ENCODE measurements at regions not wholly inside any gene's neighbourhood (a gene's known extent, or its start where the extent isn't known, plus 50 kb on each side); places are given as distances from the start of the nearest gene placed in this dataset.
"Not testable (repeated sequence)": the region's sequence is repeated elsewhere in the genome, so short reads cannot be mapped to it uniquely, and the experiment has no call there.

DNA sequence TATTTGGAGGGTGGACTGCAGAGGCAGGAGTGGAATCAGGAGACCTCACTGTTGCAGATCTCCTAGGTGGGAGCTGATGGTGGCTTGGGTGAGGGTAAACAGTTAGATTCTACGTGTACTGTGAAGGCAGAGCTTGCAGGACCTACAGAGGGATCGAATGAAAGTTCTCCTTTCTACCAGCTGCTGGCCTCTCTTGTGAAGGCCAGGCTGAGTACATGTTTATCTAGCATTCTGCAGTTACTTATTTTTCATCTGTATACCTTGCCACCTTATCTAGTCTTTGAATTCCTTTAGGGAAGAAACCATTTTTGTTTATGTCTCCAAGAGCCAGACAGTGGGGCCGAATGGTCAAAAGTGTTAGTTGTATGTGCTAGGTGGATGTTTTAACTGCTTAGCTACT, 57.6 kb downstream of the PTTG1 start:
- no peak for DNase-seq (ENCODE audit: low read depth, low spot score)

DNA sequence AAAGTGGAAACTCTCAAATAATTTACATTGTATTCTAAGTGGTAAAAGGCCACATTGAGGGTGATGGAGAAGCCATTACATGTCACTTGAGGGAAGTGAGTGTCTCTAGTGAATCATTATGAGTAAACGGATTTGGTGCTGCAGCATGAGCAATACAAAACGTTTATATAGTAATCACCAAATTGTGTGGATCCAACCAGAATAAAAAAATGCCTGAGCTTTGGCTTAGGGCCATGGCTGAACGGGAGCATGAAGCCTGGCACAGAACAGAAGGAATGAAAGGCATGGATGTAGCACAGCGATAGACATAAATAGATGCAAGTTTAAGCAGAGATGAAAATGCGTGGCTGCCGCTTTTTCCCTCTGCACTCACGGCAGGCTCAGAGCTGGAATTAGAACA, 58.3 kb downstream of the PTTG1 start:
- DNase-seq (ENCODE audit: low read depth, low spot score) = no peak

DNA sequence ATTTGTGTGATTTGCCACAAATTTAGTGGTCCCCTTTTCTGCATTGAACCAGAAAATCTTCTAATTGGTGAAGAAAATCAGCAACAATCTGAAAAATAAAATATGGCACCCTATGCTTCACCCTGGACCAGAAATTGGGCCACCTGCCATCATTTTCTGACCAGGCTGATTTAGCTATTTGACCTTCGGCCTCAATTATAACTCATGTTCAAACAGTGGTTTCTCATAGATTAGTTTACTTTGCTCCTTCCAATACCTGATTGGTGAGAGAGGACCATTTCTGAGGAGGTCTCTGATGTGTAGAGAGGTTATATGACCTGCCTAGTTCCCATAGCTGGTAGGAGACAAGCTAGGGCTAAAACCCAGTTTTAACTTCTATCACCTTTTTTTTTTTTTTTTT, 59.0 kb downstream of the PTTG1 start:
- no peak for DNase-seq (ENCODE audit: low read depth, low spot score)

DNA sequence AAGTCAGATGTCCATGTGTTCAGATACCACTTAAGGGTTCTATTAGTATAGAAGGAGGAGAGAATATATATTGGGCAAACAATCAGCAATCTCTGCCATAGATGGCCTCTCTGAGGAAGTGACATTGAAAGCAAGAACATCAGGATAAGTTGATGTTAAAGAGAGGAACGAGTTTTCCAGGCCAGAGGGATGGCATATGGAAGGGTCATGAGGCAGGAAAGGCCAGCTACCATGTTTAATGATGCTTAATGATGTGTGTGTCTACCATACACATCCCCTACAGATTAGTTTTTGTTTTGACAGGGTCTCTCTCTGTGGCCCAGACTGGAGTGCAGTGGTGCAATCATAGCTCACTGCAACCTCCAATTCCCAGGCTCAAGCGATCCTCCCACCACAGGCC, 63.0 kb downstream of the PTTG1 start:
- no peak for DNase-seq (ENCODE audit: low read depth, low spot score)

DNA sequence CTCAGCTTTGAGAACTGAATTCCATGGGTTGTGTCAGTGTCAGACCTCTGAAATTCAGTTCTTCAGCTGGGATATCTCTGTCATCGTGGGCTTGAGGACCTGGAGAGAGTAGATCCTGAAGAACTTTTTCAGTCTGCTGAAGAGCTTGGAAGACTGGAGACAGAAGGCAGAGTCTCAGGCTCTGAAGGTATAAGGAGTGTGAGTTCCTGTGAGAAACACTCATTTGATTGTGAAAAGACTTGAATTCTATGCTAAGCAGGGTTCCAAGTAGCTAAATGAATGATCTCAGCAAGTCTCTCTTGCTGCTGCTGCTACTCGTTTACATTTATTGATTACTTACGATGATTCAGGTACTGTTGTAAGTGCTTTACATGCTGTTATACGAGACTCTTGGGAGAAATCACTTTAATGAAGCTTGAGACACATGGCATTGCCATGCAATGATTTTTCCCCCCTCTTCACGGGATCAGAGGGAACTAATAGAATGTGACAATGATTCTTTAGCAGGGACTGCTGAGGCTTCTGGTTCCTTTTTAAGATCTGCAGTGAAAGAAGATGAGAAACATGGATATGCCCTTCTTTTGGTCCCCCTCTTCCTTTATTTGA, 63.8 kb downstream of the PTTG1 start:
- no peak for DNase-seq (ENCODE audit: low read depth, low spot score)

DNA sequence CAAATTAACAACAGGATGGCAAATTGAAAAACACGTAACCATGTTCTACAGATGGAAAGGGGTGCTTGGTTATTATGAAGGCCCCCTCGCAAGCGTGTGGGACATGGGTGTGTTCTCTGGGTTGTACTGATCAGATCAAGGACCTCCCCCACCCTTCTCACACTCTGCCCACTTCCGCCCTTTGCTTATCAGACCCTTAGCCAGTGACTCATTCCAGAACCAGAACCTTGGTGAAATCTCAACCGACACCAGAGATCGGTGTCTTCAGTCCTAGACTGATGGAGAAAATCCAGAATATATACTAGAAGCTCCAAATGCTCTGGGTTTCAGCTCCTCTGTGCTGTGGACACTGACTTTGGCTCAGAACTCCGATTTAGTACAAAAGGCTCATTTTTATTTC, 64.9 kb downstream of the PTTG1 start:
- no peak for DNase-seq (ENCODE audit: low read depth, low spot score)

DNA sequence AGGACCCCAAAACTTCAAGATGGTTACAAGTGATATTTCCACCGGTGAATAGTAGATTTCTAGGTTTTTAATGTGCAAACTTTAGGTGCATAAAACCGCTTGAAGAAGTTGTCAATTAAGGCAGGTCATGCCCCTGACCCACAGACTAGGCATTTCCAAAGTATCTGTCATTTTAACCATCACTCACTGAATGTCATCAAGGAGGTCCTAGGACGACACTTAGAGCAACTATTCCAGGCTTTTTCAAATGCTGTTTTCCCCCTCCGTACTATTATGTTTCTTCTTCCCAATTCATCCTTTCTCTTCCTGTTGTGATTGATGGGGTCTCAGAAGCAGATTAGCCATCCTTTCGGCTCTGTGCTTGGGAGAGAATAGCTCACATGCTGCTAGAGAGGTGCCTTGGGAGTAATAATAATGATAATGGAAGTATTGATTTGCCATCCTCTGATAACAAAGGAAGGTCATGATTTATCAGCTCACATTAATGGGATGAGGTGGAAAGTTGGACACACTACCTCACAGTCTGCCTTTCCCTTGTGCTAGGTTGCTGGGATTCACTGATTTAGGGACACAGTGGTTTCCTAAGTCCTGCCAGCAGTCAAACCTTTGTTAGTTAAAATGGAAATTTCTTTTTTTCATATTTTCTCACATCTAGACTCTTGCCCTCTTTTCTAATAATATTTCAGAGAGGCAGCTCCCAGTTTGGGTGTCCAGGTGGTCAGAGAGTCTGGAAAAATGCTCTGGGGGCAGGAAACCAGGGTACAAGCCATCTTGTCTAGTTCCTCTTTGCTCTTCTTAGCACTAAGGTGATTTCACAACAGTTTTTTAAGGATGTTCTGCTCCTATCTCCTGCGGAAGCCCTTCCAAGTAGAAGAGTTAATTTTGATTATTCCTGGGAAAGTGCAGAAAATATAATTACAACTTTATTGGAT, 67.0 kb downstream of the PTTG1 start:
- DNase-seq (ENCODE audit: low read depth, low spot score) = no peak

DNA sequence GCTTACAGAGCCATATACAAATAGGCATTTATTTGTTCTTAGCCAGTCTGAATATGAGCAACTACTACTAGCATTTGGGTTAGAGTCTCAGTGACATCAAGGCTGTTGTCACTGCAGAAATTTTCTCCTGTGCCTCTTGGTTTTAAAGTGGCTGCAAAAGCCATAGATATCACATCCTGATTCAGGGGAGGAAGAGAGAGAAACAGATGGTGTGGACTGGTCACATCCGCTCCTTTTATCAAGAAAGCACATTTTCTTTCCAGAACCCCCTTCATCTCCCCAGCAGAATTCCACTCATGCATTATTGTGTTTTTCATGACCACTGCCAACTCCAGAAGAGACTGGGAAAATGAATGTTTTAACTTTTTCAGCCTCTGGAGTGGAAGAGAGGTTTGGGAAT, 69.8 kb downstream of the PTTG1 start:
- no peak for DNase-seq (ENCODE audit: low read depth, low spot score)

DNA sequence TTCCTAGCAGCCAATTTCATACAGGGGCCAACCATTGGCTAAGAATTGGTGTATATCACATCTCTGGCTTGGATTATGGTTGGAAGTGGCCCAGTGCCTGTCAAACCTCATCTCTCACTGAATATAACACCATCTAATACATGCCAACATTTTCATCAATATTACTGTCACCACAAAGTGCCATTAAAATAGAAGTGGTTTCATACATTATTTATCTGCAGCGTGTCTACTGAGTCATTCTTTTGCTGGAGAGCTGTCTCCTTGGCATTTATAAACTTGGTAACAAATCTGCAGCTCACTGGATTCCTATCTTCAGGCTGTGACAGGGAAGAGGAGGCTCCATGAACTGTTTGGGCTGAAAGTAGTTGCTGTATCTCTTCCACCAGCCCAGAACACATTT, 70.9 kb downstream of the PTTG1 start:
- DNase-seq (ENCODE audit: low read depth, low spot score) = no peak

DNA sequence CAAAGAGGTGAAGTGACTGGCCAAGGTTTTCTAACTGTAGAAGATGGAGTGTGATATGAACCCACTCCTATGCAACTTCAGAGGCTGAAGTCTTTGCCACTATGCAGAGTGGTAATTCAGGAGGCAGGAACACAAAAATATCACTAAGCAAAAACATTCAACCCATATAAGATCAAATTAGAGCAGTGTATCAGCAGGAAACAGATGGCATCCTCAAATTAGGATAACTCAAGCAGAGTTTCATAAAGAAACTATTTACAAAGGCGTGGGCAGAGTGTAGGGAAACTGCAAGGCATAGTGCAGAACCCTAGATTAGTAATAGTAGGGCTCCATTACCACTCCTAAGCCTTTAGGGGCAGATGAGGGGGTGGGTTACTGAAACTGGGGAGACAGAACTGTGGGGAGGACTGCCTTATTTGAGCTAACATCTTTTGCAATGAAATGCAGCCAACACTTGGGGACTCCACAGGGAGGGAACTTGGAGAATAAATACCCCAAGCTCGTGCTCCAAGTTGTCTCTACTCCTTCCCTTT, 72.2 kb downstream of the PTTG1 start:
- DNase-seq (ENCODE audit: low read depth, low spot score) = no peak

DNA sequence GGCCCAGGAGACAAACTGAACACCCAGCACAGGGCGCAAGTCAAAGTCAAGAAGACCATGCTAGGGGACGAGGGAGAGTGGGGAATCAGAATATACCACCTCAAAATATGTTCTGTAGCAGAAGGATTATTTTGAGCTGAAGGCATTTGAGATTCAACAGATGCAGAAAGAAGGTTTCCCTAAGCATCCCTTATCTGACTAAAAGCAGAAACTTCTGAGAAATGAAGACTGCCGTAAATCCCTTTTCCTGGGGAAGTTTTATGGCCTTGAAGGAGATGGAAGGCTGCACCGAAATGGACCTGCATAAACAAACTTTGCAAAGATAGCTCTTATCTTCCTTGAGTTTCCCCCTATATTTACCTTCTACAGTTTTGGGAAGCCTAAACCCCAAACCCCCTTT, 72.8 kb downstream of the PTTG1 start:
- DNase-seq (ENCODE audit: low read depth, low spot score) = no peak

DNA sequence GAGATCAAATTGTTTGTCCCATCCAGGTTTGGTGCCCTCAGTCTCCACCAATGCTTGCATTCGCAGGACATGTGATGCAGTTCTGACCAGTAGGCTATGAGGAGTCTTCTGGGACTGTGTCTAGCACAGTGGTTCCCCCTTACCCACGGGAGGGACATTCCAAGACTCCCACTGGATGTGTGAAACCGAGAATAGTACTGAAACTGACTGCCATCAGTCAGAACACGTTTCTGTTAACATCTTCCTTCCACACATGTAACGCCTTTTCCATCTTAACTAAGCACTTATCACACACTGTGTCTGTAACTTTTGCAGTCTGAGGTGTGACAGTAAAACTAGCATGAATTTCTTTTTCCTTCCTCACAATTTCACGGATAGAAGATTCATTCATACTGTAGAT, 74.7 kb downstream of the PTTG1 start:
- no peak for DNase-seq (ENCODE audit: low read depth, low spot score)

DNA sequence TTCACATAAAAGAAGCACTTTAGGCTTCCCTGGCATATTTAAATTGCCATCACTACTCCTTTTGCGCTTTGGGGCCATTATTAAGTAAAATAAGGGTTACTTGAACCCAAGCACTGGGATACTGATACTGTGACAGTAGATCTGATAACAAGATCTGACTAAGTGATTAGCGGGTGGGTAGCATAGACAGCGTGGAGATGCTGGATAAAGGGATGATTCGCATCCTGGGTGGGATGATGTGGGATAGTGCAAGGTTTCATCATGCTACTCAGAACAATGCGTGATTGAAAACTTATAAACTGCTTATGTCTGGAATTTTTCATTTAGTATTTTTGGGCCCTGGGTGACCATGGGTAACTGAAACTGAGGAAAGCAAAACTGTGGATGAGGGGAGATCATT, 75.1 kb downstream of the PTTG1 start:
- no peak for DNase-seq (ENCODE audit: low read depth, low spot score)

DNA sequence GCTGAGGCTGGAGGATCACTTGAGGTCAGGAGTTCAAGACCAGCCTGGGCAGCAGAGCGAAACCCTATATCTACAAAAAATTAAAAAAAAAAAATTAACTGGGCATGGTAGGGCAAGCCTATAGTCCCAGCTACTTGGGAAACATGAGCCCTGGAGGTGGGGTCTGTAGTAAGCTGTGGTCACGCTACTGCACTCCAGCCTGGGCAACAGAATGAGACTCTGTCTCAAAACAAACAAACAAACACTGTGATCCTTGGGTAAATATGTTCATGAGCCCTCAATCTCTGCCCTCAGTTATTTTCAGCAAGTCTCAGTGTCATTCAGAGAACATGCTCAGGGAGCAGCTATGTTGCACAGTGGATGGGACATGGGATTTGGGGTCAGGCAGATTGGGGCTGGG, 76.2 kb downstream of the PTTG1 start:
- DNase-seq (ENCODE audit: low read depth, low spot score) = no peak

DNA sequence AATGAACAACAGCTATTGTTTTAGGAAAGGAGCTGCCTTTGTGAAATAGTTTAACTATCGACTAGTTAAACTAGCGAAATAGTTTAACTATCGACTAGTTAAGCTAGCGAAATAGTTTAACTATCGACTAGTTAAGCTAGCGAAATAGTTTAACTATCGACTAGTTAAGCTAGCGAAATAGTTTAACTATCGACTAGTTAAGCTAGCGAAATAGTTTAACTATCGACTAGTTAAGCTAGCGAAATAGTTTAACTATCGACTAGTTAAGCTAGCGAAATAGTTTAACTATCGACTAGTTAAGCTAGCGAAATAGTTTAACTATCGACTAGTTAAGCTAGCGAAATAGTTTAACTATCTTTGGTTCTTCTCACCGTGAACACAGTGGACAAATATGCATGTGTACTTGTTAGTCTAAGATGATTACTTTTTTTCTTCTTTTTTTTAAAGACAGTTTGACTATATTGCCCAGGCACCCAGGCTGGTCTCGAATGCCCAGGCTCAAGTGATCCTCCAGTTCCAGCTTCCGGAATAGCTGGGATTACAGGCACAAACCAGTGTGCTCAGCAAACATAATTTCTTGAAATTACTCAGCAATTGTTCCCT, 76.9 kb downstream of the PTTG1 start:
- DNase-seq (ENCODE audit: low read depth, low spot score) = not testable (repeated sequence)

DNA sequence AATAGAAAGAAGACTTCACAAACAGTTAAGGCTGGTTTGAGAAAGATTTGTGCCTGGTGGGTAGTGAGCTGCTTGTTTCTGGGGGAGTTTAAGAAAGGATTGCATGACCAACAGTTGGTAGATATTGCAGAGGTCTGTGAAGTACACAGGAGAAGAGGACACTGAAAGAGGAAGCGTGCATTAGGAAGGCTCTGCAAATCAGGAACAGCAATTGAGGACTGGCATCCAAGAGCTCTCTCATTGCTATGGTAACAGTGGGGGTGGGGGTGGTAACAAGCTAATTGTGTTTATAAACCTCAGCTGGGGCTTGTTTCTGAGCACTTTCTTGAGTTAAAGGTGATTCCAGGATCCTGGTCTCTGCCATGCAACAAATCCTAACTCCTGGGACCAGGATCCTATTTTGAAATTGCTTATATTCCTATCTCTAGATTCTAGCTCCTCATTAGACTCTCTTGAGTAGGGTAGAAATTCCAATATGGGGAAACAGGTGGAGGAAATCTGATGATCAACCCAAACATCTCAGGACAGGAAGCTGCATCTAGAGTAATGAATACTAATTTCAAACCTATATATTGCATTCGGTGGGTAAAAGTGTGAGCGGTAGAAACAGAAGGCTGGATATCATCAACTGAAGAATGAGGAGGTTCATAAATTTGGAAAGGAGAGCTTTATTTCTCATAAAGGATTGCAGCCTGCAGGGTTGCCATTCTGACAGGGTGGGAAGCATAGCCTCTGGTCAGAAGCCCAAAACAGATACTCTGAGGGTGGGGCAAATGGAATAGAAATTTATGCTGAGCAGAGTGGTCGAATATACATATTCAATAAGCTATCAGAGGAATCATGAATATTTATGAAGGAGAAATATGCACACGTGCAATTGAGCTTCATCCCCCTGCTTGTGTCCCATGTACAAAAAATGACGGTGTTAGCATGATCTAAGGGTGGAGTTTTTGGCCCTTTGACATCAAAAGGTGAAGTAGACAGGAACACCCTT, 79.4 kb downstream of the PTTG1 start:
- no peak for DNase-seq (ENCODE audit: low read depth, low spot score)

DNA sequence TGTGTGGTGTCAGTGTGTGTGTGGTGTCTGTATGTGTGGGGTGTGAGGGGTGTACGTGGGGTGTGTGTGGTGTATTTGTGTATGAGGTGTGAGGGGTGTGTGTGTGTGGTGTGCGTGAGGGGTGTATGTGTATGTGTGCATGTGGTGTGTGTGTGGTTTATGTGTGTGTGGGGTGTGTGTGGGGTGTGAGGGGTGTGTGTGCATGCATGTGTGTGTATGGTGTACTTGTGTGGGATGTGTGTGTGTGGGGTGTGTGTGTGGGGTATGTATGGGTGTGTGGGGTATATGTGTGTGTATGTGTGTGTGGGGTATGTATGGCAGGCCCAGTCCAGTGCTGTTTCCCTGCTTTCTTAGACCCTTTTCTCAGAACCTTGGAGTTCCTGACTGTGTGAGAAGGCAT, 83.3 kb downstream of the PTTG1 start:
- DNase-seq (ENCODE audit: low read depth, low spot score) = no peak

DNA sequence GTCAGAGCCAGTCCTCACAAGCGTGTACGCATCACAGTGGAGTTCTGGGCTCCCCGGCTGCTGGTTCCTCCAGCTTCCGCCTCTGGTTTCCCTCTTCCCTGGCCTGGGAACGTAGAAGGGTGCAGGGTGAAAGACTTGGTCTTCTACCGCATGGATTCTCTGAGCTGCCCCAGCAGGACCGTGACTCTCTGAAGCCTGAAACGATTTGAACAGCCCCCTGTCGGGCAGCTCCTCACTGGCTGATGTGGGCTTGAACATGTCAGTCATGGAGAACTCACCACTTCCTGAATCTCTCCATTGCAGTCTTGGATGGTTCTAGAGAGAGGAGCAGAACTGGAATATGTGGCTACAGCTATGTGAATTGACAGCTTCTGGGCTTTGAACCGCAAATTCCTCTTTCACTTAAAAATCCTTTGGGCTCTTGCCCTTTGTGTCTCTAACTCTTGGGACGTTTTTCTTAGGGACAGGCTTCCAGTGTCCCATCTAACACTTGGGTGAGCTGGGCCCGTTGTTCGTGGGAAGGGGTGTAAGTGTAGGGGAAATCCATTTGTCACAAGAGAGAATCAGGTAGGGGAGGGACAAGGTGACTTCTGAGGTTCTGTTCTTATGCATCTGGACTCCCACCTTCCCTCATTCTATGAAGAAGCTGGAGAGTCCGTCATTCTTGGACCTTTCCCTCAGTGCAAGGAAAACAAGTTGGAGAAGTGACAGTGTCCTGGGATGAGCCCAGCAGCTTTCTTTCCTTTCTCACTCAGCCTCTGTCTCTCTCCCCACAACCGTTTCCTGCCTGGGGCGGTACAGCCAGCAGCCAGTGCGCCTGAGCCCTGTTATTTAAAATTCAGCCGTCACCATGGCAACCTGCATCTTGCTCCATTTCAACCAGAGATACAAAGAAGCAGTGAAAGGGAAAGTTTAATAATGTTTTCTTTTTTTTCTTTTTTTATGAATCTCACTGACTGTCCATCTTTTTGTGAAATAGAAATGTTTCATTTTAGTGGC, 84.7 kb downstream of the PTTG1 start:
- DNase-seq (ENCODE audit: low read depth, low spot score) = peak; percentile 14

DNA sequence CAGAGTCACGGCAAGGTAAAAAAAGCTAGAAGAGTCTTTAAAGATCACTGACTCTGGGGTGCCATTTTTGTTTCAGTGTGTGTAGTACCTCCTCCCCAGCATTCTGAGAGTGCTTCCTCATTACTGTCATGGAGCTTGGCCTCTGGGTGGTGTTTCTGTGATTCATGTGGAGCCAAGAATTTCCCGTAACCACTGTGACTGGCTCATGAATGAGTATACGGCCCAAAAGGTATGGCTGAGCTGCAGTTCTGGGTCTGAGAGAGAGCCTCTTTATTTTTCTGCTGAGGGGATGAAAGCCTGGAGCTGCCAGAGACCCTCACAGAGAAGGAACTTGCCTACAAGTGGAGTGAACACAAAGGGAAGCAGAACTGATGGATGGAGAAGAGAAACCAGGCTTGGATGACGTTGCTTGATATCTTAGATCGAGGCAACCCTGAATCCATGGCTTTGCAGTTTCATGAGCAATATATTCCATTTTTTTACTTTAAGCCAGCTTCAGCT, 85.6 kb downstream of the PTTG1 start:
- DNase-seq (ENCODE audit: low read depth, low spot score) = no peak

DNA sequence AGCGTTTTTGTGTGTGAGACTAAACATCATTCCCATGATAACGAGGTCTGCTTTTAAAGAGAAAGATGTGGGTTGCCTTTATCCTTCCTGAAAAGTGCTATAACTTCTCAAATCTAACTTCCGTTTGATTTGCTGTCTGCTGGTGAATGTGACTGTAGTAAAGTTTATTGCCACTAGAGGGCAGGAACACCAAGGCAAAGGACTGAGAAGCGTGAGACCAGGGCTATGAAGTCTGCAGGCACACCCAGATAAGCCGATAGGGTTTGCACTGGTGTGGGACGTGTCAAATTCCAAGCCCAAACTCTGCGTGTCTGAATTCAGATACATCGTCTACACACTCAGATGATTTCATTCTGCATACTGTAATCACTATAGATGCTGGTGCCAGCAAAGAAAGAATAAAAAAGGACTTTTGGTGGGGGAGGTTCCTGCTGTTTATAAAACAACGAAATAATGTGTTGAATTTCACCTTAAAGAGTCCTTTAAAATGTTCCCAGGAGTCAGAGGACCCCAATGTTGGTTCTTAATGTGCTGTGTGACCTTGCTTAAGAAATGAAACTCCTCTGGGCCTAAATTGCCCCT, 87.2 kb downstream of the PTTG1 start:
- DNase-seq (ENCODE audit: low read depth, low spot score) = peak; percentile 7

Data from activated naive CD8-positive, alpha-beta T cell treated with anti-CD3 and anti-CD28 coated beads, Interleukin-2, amount 50 U/mL, for 16 hours (primary cell).